HepG2 (cell line): ENCODE measurements at regions not wholly inside any gene's neighbourhood (a gene's known extent, or its start where the extent isn't known, plus 50 kb on each side); places are given as distances from the start of the nearest gene placed in this dataset.

ENCODE experiments used
- ATAC-seq: fragments of 200-7000 bp; cut with Tn5 transposase; 3 replicates; pipeline ENCODE4 v1.9.1; 2020; ENCODE audit warnings: mild to moderate bottlenecking, moderate library complexity
- BruUV-seq: library from RNA; stranded (reverse); fragments of 400-500 nt; replicated peaks from 2 replicates; lab custom pipeline; 2021; lab: Mats Ljungman, UMichigan
- CTCF ChIA-PET: fragments of 300-600 bp; formaldehyde crosslinking; extraction: SDS; loops from one replicate; lab custom pipeline; 2021; ENCODE audit warnings: low total read pairs, inconsistent platforms, low intra/inter-chr PET ratio; lab: Yijun Ruan, JAX
- POLR2A ChIA-PET: fragments of 350-600 bp; sonication (Branson Sonifier 250); formaldehyde crosslinking; loops from one replicate; lab custom pipeline; 2020; ENCODE audit warnings: antibody characterized with exemption, inconsistent platforms; lab: Yijun Ruan, JAX
- DNase-seq: peaks from one replicate; pipeline ENCODE4 v3.0.0-alpha.2; 2015; ENCODE audit warnings: low spot score
- FAIRE-seq: peaks from 3 replicates; lab custom pipeline; 2011; peaks lifted over from hg19 to GRCh38; lab: Jason Lieb, UNC
- H2AFZ ChIP-seq: one replicate; pipeline ENCODE4 v1.6.1; 2011; ENCODE audit warnings: low read length, inconsistent platforms
- H3K27ac ChIP-seq: fragments of 300-600 bp; 3 replicates; pipeline ENCODE4 v1.8.0; 2011; ENCODE audit warnings: mixed run types, mild to moderate bottlenecking, mixed read lengths, low read length, inconsistent platforms; ENCODE audit not compliant: insufficient read depth; ENCODE audit errors: extremely low read length
- H3K27me3 ChIP-seq, 2 experiments: fragments of 200-600 bp in 1 of 2; 2 replicates in 1 of 2; 3 replicates in 1 of 2; pipeline versions ENCODE4 v1.6.0 to v1.8.0; 2011; ENCODE audit warnings: low read length in 2 of 2, mild to moderate bottlenecking in 2 of 2, moderate library complexity in 2 of 2, inconsistent platforms in 1 of 2; ENCODE audit not compliant: insufficient read depth in 2 of 2, control insufficient read depth in 1 of 2
- H3K36me3 ChIP-seq, 2 experiments: fragments of 200-600 bp in 1 of 2; replicated peaks in 1 of 2; 2 replicates in 1 of 2; 3 replicates in 1 of 2; pipeline versions ENCODE4 v1.5.1 to v1.8.0; 2011; ENCODE audit warnings: low read length in 2 of 2, inconsistent platforms in 1 of 2; ENCODE audit not compliant: insufficient read depth in 2 of 2, control insufficient read depth in 1 of 2
- H3K4me1 ChIP-seq: 2 replicates; pipeline ENCODE4 v1.5.1; 2012; ENCODE audit warnings: low read length, inconsistent platforms; ENCODE audit not compliant: insufficient read depth
- H3K4me2 ChIP-seq: 2 replicates; pipeline ENCODE4 v1.6.0; 2011; ENCODE audit warnings: low read depth, low read length, inconsistent platforms
- H3K4me3 ChIP-seq, 3 experiments: fragments of 200-600 bp in 1 of 3; sonication (generic), shearing (Covaris generic) in 1 of 3; replicated peaks in 1 of 3; 2 replicates each; pipeline ENCODE4 v1.5.1; 2011 to 2016; ENCODE audit warnings: low read length in 3 of 3, inconsistent platforms in 2 of 3, low read depth in 2 of 3, mild to moderate bottlenecking in 2 of 3, control low read depth in 1 of 3, mixed read lengths in 1 of 3; ENCODE audit not compliant: insufficient read depth in 1 of 3
- H3K79me2 ChIP-seq: one replicate; pipeline ENCODE4 v1.6.1; 2011; ENCODE audit warnings: low read length, inconsistent platforms; ENCODE audit not compliant: insufficient read depth
- H3K9ac ChIP-seq: 2 replicates; pipeline ENCODE4 v1.6.0; 2011; ENCODE audit warnings: mild to moderate bottlenecking, low read depth, low read length, inconsistent platforms; ENCODE audit not compliant: insufficient read depth
- H3K9me3 ChIP-seq: 2 replicates; pipeline ENCODE4 v1.5.1; 2012; ENCODE audit warnings: mild to moderate bottlenecking, low read length
- H4K20me1 ChIP-seq: 2 replicates; pipeline ENCODE4 v1.6.0; 2011; ENCODE audit warnings: inconsistent platforms, mild to moderate bottlenecking, low read length, moderate library complexity; ENCODE audit not compliant: insufficient read depth
- AKAP8 ChIP-seq: sonication (generic); formaldehyde crosslinking; IDR thresholded peaks from 2 replicates; pipeline ENCODE4 v1.5.1; 2020; ENCODE audit warnings: mild to moderate bottlenecking, missing genetic modification reagents
- ARNT2 ChIP-seq: sonication (generic); formaldehyde crosslinking; IDR thresholded peaks from 2 replicates; pipeline ENCODE4 v1.8.0; 2022; ENCODE audit warnings: mild to moderate bottlenecking, low read depth, missing genetic modification reagents, moderate library complexity
- BATF2 ChIP-seq: sonication (generic); formaldehyde crosslinking; IDR thresholded peaks from 2 replicates; pipeline ENCODE4 v1.8.0; 2022; ENCODE audit warnings: mild to moderate bottlenecking, missing genetic modification reagents, moderate library complexity
- FOXM1 ChIP-seq: sonication (generic); formaldehyde crosslinking; IDR thresholded peaks from 2 replicates; pipeline ENCODE4 v1.5.0; 2020; ENCODE audit warnings: missing genetic modification reagents
- GLI4 ChIP-seq: sonication (generic); formaldehyde crosslinking; IDR thresholded peaks from 2 replicates; pipeline ENCODE4 v1.5.1; 2020; ENCODE audit warnings: missing genetic modification reagents, mild to moderate bottlenecking, moderate library complexity, borderline replicate concordance
- MATR3 ChIP-seq: sonication (generic); formaldehyde crosslinking; IDR thresholded peaks from 2 replicates; pipeline ENCODE4 v1.4.0; 2020; ENCODE audit warnings: missing genetic modification reagents
- NFATC3 ChIP-seq: sonication (generic); formaldehyde crosslinking; IDR thresholded peaks from 2 replicates; pipeline ENCODE4 v1.5.1; 2020; ENCODE audit warnings: mild to moderate bottlenecking, missing genetic modification reagents
- PHF21A ChIP-seq: sonication (generic); formaldehyde crosslinking; IDR thresholded peaks from 2 replicates; pipeline ENCODE4 v1.5.0; 2020; ENCODE audit warnings: mild to moderate bottlenecking, missing genetic modification reagents
- RAD21 ChIP-seq: fragments of 450-650 bp; formaldehyde crosslinking; IDR thresholded peaks from 2 replicates; pipeline ENCODE4 v1.5.0; 2020; ENCODE audit warnings: mild to moderate bottlenecking
- TEAD2 ChIP-seq: sonication (generic); formaldehyde crosslinking; IDR thresholded peaks from 2 replicates; pipeline ENCODE4 v1.9.0; 2021; ENCODE audit warnings: missing genetic modification reagents
- ZNF609 ChIP-seq: sonication (generic); formaldehyde crosslinking; IDR thresholded peaks from 2 replicates; pipeline ENCODE4 v1.4.0; 2020; ENCODE audit warnings: mild to moderate bottlenecking, missing genetic modification reagents, borderline replicate concordance
- ZNF75D ChIP-seq: sonication (generic); formaldehyde crosslinking; IDR thresholded peaks from 2 replicates; pipeline ENCODE4 v1.8.1; 2023; ENCODE audit warnings: missing genetic modification reagents, mild to moderate bottlenecking, borderline replicate concordance
- WGBS: methylation state at CpG from one replicate; pipeline ENCODE4 v1.1.6; 2017; ENCODE audit warnings: low lambda C conversion rate; 5-methylcytosine and 5-hydroxymethylcytosine counted together
- in situ Hi-C: cut with HindIII; loops from 2 replicates; pipeline ENCODE4 v1.10.0; 2017; ENCODE audit warnings: low pct_unique_long_range_greater_than_20kb; ENCODE audit not compliant: extremely low pct_ligation_motif_present
- intact Hi-C: fragments of 100-400 bp; cut with micrococcal nuclease; formaldehyde crosslinking; loops from one replicate; pipeline ENCODE4 v1.10.0; 2022; ENCODE audit not compliant: unreplicated experiment
- TF ChIP-seq, protein P1 (sequence below): sonication (generic); formaldehyde crosslinking; IDR thresholded peaks from 2 replicates; pipeline ENCODE4 v1.4.0; 2020; ENCODE audit warnings: mild to moderate bottlenecking, missing genetic modification reagents
- TF ChIP-seq, protein P2 (sequence below): sonication (generic); formaldehyde crosslinking; IDR thresholded peaks from 2 replicates; pipeline ENCODE4 v1.4.0; 2020; ENCODE audit warnings: mild to moderate bottlenecking, missing genetic modification reagents

DNA sequence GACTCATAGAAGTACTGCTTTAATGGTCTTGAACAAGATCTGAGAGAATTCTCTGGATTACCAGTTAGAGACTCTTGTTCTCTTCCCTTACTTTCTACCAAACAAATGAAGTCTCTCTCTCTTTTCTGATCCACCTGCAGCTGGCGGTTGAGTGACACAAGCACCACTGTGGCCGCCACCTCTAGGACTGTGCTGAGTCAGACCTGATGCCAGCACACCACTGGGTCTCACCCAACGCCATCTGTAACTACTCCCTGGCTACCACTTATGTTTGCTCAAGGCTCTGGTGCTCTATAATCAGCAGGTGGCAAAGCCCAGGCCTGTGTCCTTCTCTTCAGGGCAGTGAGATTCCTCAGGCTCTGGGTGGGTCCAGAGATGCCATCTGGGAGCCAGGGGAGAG is 1173.5 kb downstream of the RPA4 start:
- DNase-seq (no peak), ATAC-seq (no peak), FAIRE-seq (no peak)
- Histone ChIP-seq H3K4me2 (no peak overlapping the region), H3K4me1 (no peaks in the 10 kb centered on the region), H4K20me1 (no peaks in the 10 kb centered on the region), H3K4me3 (no peak overlapping the region), H2AFZ (no peak overlapping the region), H3K79me2 (no peaks in the 10 kb centered on the region), H3K36me3 (no peaks in the 10 kb centered on the region), H3K27ac (no peak overlapping the region), H3K9me3 (no peaks in the 10 kb centered on the region), H3K9ac (no peak overlapping the region), H3K27me3 (no peaks in the 10 kb centered on the region)
- BruUV-seq: no TSS peak
- ChIA-PET POLR2A (no interaction called here), CTCF (no interaction called here)
- intact Hi-C loops (no loop called here), in situ Hi-C loops (no loop called here)
- WGBS: 0% methylated on average over 3 of the region's 3 CpGs
- TF ChIP-seq RAD21 (CRISPR knock-in tag) (no peak), BATF2 (no peak), GLI4 (CRISPR knock-in tag) (no peak), ZNF609 (CRISPR knock-in tag) (no peak), ARNT2 (CRISPR knock-in tag) (no peak), NFATC3 (CRISPR knock-in tag) (no peak), ZNF75D (CRISPR knock-in tag) (no peak), MATR3 (CRISPR knock-in tag) (no peak), FOXM1 (no peak), TEAD2 (CRISPR knock-in tag) (no peak), PHF21A (CRISPR knock-in tag) (no peak), AKAP8 (CRISPR knock-in tag) (no peak)
- TF ChIP-seq, protein P1, sequence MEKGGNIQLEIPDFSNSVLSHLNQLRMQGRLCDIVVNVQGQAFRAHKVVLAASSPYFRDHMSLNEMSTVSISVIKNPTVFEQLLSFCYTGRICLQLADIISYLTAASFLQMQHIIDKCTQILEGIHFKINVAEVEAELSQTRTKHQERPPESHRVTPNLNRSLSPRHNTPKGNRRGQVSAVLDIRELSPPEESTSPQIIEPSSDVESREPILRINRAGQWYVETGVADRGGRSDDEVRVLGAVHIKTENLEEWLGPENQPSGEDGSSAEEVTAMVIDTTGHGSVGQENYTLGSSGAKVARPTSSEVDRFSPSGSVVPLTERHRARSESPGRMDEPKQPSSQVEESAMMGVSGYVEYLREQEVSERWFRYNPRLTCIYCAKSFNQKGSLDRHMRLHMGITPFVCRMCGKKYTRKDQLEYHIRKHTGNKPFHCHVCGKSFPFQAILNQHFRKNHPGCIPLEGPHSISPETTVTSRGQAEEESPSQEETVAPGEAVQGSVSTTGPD (CRISPR knock-in tag): no peak
- TF ChIP-seq, protein P2, sequence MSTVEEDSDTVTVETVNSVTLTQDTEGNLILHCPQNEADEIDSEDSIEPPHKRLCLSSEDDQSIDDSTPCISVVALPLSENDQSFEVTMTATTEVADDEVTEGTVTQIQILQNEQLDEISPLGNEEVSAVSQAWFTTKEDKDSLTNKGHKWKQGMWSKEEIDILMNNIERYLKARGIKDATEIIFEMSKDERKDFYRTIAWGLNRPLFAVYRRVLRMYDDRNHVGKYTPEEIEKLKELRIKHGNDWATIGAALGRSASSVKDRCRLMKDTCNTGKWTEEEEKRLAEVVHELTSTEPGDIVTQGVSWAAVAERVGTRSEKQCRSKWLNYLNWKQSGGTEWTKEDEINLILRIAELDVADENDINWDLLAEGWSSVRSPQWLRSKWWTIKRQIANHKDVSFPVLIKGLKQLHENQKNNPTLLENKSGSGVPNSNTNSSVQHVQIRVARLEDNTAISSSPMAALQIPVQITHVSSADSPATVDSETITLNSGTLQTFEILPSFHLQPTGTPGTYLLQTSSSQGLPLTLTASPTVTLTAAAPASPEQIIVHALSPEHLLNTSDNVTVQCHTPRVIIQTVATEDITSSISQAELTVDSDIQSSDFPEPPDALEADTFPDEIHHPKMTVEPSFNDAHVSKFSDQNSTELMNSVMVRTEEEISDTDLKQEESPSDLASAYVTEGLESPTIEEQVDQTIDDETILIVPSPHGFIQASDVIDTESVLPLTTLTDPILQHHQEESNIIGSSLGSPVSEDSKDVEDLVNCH (CRISPR knock-in tag): no peak
